Peyer's patch (tissue), 4 donors: ENCODE measurements at regions not wholly inside any gene's neighbourhood (a gene's known extent, or its start where the extent isn't known, plus 50 kb on each side); places are given as distances from the start of the nearest gene placed in this dataset.

Source experiments
- DNase-seq, 3 donors: peaks; one replicate each; pipeline ENCODE4 v3.0.0-alpha.2; 2017 to 2019
- H3K27ac ChIP-seq, 4 donors: fragments of 200-600 bp; sonication (generic); one replicate each; pipeline ENCODE4 v1.5.1; 2016 to 2019
- H3K27me3 ChIP-seq, 2 donors: fragments of 200-600 bp; sonication (generic); one replicate each; pipeline ENCODE4 v1.5.1; 2019
- H3K36me3 ChIP-seq, 3 donors: fragments of 200-600 bp; sonication (generic); one replicate each; pipeline ENCODE4 v1.5.1; 2016 to 2019
- H3K4me1 ChIP-seq, 4 donors: fragments of 200-600 bp; sonication (generic); one replicate each; pipeline ENCODE4 v1.5.1; 2016 to 2019
- H3K4me3 ChIP-seq, 4 donors: fragments of 200-600 bp; sonication (generic); 1 replicate in 3 of 4; 2 replicates in 1 of 4; pipeline ENCODE4 v1.5.1; 2016 to 2019; ENCODE audit warnings: mild to moderate bottlenecking in 1 of 4
- H3K9me3 ChIP-seq, 4 donors: fragments of 200-600 bp; sonication (generic); one replicate each; pipeline ENCODE4 v1.5.1; 2016 to 2019; ENCODE audit warnings: mild to moderate bottlenecking in 1 of 4
- CTCF ChIP-seq, 6 experiments: fragments of 450-650 bp in 4 of 6; fragments of 200-600 bp in 2 of 6; sonication (generic) in 1 of 6; IDR thresholded peaks; one replicate each; pipeline ENCODE4 v1.5.1; 2017 to 2019; ENCODE audit warnings: antibody characterized with exemption in 6 of 6, mild to moderate bottlenecking in 3 of 6, moderate library complexity in 1 of 6
- POLR2A ChIP-seq, 2 donors: fragments of 450-650 bp; IDR thresholded peaks; one replicate each; pipeline ENCODE4 v1.5.1; 2017; ENCODE audit warnings: antibody characterized with exemption in 2 of 2, mild to moderate bottlenecking in 2 of 2, moderate library complexity in 2 of 2

GRCh38 chr2:773256-774160 is 96.3 kb upstream of the TMEM18 start:
- no peak overlapping the region for H3K27ac ChIP-seq
- H3K27me3 ChIP-seq, result no peaks in the 10 kb centered on the region
- H3K4me1 ChIP-seq, result no peaks in the 10 kb centered on the region
- no peak overlapping the region for H3K4me3 ChIP-seq
- H3K9me3 ChIP-seq, result no peaks in the 10 kb centered on the region
- no peaks in the 10 kb centered on the region for H3K36me3 ChIP-seq
- no peak for TF ChIP-seq CTCF (IDR thresholded peaks at IDR 0.05)
- no peak for TF ChIP-seq POLR2A (IDR thresholded peaks at IDR 0.05)
- DNase-seq, result no peak

- no peak overlapping the region for H3K27ac ChIP-seq
- no peak overlapping the region for H3K4me3 ChIP-seq
- no peaks in the 10 kb centered on the region for H3K4me1 ChIP-seq
- TF ChIP-seq CTCF (IDR thresholded peaks at IDR 0.05) (no peak), POLR2A (IDR thresholded peaks at IDR 0.05) (no peak)
- H3K27me3 ChIP-seq, result no peaks in the 10 kb centered on the region
- no peaks in the 10 kb centered on the region for H3K36me3 ChIP-seq
- no peaks in the 10 kb centered on the region for H3K9me3 ChIP-seq
- no peak for DNase-seq
Observed at GRCh38 chr2:771538-771937, 94.3 kb upstream of the TMEM18 start.

GRCh38 chr2:770776-771175 is 93.6 kb upstream of the TMEM18 start:
- Histone ChIP-seq H3K4me3 (no peak overlapping the region), H3K9me3 (no peaks in the 10 kb centered on the region), H3K4me1 (no peaks in the 10 kb centered on the region), H3K27me3 (no peaks in the 10 kb centered on the region), H3K36me3 (no peaks in the 10 kb centered on the region), H3K27ac (no peak overlapping the region)
- TF ChIP-seq POLR2A (IDR thresholded peaks at IDR 0.05) (no peak), CTCF (IDR thresholded peaks at IDR 0.05) (no peak)
- no peak for DNase-seq

GRCh38 chr2:769771-770170 is 92.6 kb upstream of the TMEM18 start:
- no peaks in the 10 kb centered on the region for H3K27me3 ChIP-seq
- H3K36me3 ChIP-seq, result no peaks in the 10 kb centered on the region
- no peak overlapping the region for H3K4me3 ChIP-seq
- H3K27ac ChIP-seq, result no peak overlapping the region
- DNase-seq, result no peak
- H3K9me3 ChIP-seq, result no peaks in the 10 kb centered on the region
- H3K4me1 ChIP-seq, result no peaks in the 10 kb centered on the region
- TF ChIP-seq CTCF (IDR thresholded peaks at IDR 0.05), result no peak
- no peak for TF ChIP-seq POLR2A (IDR thresholded peaks at IDR 0.05)

GRCh38 chr2:768451-768850 is 91.2 kb upstream of the TMEM18 start:
- TF ChIP-seq POLR2A (IDR thresholded peaks at IDR 0.05) (no peak), CTCF (IDR thresholded peaks at IDR 0.05) (no peak)
- H3K4me3 ChIP-seq, result no peak overlapping the region
- H3K36me3 ChIP-seq, result no peaks in the 10 kb centered on the region
- H3K4me1 ChIP-seq, result no peaks in the 10 kb centered on the region
- H3K9me3 ChIP-seq, result no peaks in the 10 kb centered on the region
- H3K27ac ChIP-seq, result no peak overlapping the region
- DNase-seq, result no peak
- H3K27me3 ChIP-seq, result no peaks in the 10 kb centered on the region
